DND-41 (cell line): ENCODE measurements at regions not wholly inside any gene's neighbourhood (a gene's known extent, or its start where the extent isn't known, plus 50 kb on each side); places are given as distances from the start of the nearest gene placed in this dataset.

Experiments
- CTCF ChIP-seq: IDR thresholded peaks from 2 replicates; pipeline ENCODE4 v1.5.1; 2012; ENCODE audit warnings: borderline replicate concordance, low read length, moderate library complexity, mild to moderate bottlenecking; ENCODE audit not compliant: poor library complexity, severe bottlenecking; ENCODE audit errors: extremely low read depth
- EZH2 ChIP-seq: IDR thresholded peaks from 3 replicates; pipeline ENCODE4 v1.6.1; 2012; ENCODE audit warnings: borderline replicate concordance, low read depth, mild to moderate bottlenecking, moderate library complexity, low read length, inconsistent platforms; ENCODE audit not compliant: severe bottlenecking

GRCh38 chr2:196244966-196245365, 73.6 kb upstream of the STK17B start:
- TF ChIP-seq CTCF (no peak), EZH2 (no peak)
